ENCODE measurements at regions not wholly inside any gene's neighbourhood (a gene's known extent, or its start where the extent isn't known, plus 50 kb on each side); places are given as distances from the start of the nearest gene placed in this dataset.

DNA sequence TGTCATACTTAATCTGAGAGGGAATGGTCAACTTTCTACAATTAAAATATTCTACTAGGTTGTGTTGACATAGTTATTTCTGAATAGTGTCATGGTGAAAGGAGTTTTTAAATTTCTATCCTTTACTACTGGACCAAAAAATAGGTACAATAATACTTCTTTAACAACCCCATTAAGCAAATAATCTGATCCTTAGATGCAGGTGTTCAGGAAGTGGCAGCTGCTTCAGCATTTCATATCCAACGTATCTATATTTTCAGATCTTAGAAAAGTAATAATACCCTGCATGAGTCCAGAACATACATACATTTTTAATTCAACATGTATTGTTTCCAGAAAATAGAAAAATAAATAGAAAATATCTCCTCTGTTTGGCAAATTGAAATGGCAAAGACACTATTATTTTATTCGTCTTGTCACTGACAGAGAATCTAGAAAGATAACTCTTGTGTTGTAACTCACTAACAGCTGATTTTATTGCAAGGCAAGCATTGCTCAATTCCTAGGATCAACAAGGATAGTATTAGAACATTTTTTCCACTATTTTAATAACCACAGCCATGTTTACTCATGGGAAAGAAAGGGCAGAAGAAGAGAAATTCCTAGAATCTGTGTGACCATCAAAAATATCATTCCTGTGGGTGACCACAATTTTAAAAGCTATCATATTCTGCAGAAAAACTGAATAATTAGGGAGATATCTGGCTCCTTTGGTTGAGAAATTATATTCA is 159.3 kb upstream of the CNTNAP2 start:
- Histone ChIP-seq H3K9me3 (peaks cover 27% of the 10 kb centered on the region), H3K36me3 (ENCODE audit: low read depth) (no peaks in the 10 kb centered on the region), H3K4me1 (ENCODE audit: low read depth) (no peaks in the 10 kb centered on the region), H3K4me3 (no peak overlapping the region)
- intact Hi-C loops (cut with DNase I, micrococcal nuclease), result no loop called here
- DNase-seq, result no peak
- TF ChIP-seq, protein P1, sequence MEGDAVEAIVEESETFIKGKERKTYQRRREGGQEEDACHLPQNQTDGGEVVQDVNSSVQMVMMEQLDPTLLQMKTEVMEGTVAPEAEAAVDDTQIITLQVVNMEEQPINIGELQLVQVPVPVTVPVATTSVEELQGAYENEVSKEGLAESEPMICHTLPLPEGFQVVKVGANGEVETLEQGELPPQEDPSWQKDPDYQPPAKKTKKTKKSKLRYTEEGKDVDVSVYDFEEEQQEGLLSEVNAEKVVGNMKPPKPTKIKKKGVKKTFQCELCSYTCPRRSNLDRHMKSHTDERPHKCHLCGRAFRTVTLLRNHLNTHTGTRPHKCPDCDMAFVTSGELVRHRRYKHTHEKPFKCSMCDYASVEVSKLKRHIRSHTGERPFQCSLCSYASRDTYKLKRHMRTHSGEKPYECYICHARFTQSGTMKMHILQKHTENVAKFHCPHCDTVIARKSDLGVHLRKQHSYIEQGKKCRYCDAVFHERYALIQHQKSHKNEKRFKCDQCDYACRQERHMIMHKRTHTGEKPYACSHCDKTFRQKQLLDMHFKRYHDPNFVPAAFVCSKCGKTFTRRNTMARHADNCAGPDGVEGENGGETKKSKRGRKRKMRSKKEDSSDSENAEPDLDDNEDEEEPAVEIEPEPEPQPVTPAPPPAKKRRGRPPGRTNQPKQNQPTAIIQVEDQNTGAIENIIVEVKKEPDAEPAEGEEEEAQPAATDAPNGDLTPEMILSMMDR (IDR thresholded peaks at IDR 0.05), result no peak
- ATAC-seq, result no peak

DNA sequence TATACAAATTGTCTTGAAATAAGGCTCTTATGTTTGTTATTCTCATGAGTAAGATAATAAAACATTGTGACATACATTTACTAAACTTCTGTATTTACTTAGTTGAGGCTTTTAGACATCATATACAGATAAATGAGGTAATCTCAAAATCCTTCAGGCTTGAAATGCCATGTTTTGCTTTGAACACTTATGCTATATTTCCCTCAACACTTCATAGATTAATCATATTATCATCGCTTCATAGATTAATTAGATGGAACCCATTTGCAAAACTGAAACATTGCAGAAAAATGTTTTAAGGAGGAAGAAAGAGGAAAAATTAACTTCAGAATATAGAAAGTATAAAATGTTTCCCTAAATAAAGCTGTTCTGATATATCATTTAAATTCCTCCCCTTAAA is 165.0 kb upstream of the CNTNAP2 start:
- H3K36me3 ChIP-seq (ENCODE audit: low read depth), result no peaks in the 10 kb centered on the region
- ATAC-seq (no peak), DNase-seq (no peak)
- H3K4me3 ChIP-seq, result no peak overlapping the region
- no peaks in the 10 kb centered on the region for H3K4me1 ChIP-seq (ENCODE audit: low read depth)
- peaks cover 18% of the 10 kb centered on the region for H3K9me3 ChIP-seq
- TF ChIP-seq, protein P1 (IDR thresholded peaks at IDR 0.05), result no peak
- intact Hi-C loops (cut with DNase I, micrococcal nuclease), result no loop called here

DNA sequence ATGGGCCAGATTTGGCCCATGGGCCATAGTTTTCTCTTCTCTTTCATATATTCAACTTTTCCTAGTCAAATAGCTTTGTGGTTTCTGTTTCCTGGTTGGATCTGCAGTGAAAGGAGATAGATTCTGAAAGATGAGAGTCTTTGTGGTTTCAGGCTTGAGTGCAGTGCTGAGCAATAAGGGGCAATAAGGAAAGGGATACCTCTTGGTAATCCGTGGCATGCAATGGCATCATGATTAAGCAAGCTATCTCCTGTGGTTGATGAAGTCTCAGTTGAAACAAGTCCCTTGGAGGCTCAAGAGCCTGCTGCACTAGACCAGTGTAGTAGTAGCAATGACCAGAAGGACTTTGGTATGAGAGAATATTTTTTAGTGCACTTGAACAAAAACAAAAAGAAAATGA is 187.7 kb upstream of the CNTNAP2 start:
- Histone ChIP-seq H3K4me1 (ENCODE audit: low read depth) (no peaks in the 10 kb centered on the region), H3K9me3 (peaks cover 27% of the 10 kb centered on the region), H3K36me3 (ENCODE audit: low read depth) (no peaks in the 10 kb centered on the region), H3K4me3 (no peak overlapping the region)
- intact Hi-C loops (cut with DNase I, micrococcal nuclease), result no loop called here
- DNase-seq (no peak), ATAC-seq (no peak)
- TF ChIP-seq, protein P1 (IDR thresholded peaks at IDR 0.05), result no peak

DNA sequence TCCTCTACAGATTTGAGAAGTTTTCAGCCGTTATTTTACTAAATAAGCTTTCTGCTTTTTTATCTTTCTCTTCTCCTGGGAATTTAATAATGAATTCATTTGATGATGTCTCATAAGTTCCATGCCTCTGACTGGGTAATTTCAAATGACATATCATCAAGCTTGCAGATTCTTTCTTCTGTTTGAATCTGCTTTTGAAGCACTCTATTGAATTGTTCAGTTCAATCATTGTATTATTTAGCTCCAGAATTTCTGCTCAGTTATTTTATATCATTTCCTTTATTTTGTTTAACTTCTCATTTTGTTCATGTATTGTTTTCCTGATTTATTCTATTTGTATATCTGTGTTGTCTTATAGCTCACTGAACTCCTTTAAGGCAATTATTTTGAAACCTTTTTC is 196.9 kb upstream of the CNTNAP2 start:
- Histone ChIP-seq H3K36me3 (ENCODE audit: low read depth) (no peaks in the 10 kb centered on the region), H3K9me3 (peaks cover 53% of the 10 kb centered on the region), H3K4me1 (ENCODE audit: low read depth) (no peaks in the 10 kb centered on the region), H3K4me3 (no peak overlapping the region)
- intact Hi-C loops (cut with DNase I, micrococcal nuclease), result no loop called here
- TF ChIP-seq, protein P1 (IDR thresholded peaks at IDR 0.05), result no peak
- DNase-seq, result no peak
- ATAC-seq, result no peak

DNA sequence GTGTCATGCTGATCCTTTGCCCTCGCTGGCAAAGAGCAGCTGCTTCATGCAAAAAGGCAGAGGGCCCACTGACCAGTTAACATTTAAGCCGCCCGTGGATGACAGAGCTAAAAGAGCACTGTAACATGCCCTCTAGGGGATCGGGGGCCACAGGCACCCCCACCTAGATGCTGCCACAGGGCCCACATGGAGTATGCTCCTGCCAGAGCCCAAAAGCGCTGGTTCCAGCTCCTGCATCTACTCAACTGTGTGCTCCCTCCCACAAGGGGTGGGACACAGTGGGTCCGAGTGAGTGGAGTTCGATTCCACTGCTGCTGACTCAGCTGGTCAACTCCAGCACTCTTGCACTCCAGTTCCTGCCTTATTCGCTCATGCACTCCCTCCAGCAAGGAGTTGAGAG is 199.8 kb upstream of the CNTNAP2 start:
- Histone ChIP-seq H3K36me3 (ENCODE audit: low read depth) (no peaks in the 10 kb centered on the region), H3K4me3 (no peak overlapping the region), H3K9me3 (peaks cover 59% of the 10 kb centered on the region), H3K4me1 (ENCODE audit: low read depth) (no peaks in the 10 kb centered on the region)
- ATAC-seq, result no peak
- TF ChIP-seq, protein P1 (IDR thresholded peaks at IDR 0.05), result no peak
- DNase-seq, result no peak
- intact Hi-C loops (cut with DNase I, micrococcal nuclease), result no loop called here

DNA sequence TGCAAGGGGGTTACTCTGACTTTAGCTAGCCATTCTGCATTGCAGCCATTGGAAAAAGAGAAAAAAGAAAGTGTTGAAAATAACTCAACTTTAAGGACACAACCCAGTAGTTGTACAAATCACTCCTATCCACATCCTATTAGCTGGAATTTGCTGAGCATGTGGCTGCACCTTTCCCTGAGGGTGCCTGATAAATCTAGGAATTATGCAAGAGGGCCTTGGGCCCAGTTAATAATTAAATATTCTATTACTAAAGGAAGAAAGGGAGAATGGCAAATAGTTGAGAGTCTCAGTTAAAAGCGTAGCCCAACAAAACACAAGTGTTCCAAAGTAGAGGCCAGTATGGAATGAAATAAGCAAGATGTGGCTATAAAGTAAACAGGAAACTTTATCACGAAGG is 200.9 kb upstream of the CNTNAP2 start:
- no peaks in the 10 kb centered on the region for H3K36me3 ChIP-seq (ENCODE audit: low read depth)
- no peaks in the 10 kb centered on the region for H3K4me1 ChIP-seq (ENCODE audit: low read depth)
- H3K4me3 ChIP-seq, result no peak overlapping the region
- DNase-seq (no peak), ATAC-seq (no peak)
- TF ChIP-seq, protein P1 (IDR thresholded peaks at IDR 0.05), result no peak
- intact Hi-C loops (cut with DNase I, micrococcal nuclease), result no loop called here
- H3K9me3 ChIP-seq, result peaks cover 52% of the 10 kb centered on the region
